Ishikawa (cell line): ENCODE measurements at regions not wholly inside any gene's neighbourhood (a gene's known extent, or its start where the extent isn't known, plus 50 kb on each side); places are given as distances from the start of the nearest gene placed in this dataset.

ENCODE experiments used
- TF ChIP-seq, protein P1 (sequence below): IDR thresholded peaks from 2 replicates; pipeline ENCODE4 v1.6.1; 2012
- TF ChIP-seq, protein P2 (sequence below): IDR thresholded peaks from 2 replicates; pipeline ENCODE4 v1.6.1; 2012; ENCODE audit warnings: low read depth, mild to moderate bottlenecking

DNA sequence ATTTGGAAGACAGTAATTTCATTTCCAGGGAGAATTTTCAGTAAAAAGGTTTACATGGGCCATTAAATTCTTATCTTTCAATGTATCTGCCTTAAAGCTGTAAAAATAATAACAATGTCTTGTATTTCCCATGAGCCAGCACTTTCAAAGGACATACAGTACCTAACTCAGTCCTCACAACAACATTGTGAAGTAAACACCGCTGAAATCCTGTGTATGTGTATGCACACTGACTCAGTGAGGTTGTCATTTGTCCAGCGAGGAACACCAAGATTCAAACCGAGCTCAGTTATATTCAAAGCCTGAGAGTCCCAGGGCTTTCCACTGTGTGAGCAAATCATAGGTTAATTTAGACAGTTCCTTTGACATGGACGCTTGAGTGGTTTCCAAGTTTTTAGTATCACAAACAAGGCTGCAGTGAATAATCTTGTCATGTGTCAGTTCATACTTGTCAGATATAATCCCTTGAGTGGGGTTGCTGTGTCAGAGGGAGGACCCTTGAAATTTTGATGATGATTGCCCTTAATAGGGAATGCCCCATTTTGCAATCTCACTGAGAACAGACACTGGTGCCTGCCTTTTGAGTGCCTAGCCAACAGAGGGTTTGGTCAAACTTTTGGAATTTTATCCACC is 50.0 kb upstream of the SLC22A23 start:
- TF ChIP-seq, protein P1, sequence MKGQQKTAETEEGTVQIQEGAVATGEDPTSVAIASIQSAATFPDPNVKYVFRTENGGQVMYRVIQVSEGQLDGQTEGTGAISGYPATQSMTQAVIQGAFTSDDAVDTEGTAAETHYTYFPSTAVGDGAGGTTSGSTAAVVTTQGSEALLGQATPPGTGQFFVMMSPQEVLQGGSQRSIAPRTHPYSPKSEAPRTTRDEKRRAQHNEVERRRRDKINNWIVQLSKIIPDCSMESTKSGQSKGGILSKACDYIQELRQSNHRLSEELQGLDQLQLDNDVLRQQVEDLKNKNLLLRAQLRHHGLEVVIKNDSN = no peak
- TF ChIP-seq, protein P2, sequence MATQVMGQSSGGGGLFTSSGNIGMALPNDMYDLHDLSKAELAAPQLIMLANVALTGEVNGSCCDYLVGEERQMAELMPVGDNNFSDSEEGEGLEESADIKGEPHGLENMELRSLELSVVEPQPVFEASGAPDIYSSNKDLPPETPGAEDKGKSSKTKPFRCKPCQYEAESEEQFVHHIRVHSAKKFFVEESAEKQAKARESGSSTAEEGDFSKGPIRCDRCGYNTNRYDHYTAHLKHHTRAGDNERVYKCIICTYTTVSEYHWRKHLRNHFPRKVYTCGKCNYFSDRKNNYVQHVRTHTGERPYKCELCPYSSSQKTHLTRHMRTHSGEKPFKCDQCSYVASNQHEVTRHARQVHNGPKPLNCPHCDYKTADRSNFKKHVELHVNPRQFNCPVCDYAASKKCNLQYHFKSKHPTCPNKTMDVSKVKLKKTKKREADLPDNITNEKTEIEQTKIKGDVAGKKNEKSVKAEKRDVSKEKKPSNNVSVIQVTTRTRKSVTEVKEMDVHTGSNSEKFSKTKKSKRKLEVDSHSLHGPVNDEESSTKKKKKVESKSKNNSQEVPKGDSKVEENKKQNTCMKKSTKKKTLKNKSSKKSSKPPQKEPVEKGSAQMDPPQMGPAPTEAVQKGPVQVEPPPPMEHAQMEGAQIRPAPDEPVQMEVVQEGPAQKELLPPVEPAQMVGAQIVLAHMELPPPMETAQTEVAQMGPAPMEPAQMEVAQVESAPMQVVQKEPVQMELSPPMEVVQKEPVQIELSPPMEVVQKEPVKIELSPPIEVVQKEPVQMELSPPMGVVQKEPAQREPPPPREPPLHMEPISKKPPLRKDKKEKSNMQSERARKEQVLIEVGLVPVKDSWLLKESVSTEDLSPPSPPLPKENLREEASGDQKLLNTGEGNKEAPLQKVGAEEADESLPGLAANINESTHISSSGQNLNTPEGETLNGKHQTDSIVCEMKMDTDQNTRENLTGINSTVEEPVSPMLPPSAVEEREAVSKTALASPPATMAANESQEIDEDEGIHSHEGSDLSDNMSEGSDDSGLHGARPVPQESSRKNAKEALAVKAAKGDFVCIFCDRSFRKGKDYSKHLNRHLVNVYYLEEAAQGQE = no peak
